ENCODE measurements at regions not wholly inside any gene's neighbourhood (a gene's known extent, or its start where the extent isn't known, plus 50 kb on each side); places are given as distances from the start of the nearest gene placed in this dataset.

- TF ChIP-seq MYBL2 (CRISPR knock-in tag; IDR thresholded peaks at IDR 0.05) (no peak), TEAD1 (CRISPR knock-in tag; IDR thresholded peaks at IDR 0.05) (no peak), RORB (CRISPR knock-in tag; IDR thresholded peaks at IDR 0.05) (no peak), HMGXB4 (CRISPR knock-in tag; IDR thresholded peaks at IDR 0.05) (no peak), ZNF219 (CRISPR knock-in tag; IDR thresholded peaks at IDR 0.05; ENCODE audit: borderline replicate concordance) (no peak), OVOL2 (CRISPR knock-in tag; IDR thresholded peaks at IDR 0.05; ENCODE audit: borderline replicate concordance) (no peak), MXD4 (CRISPR knock-in tag; IDR thresholded peaks at IDR 0.05; ENCODE audit: borderline replicate concordance) (no peak), FOXP1 (CRISPR knock-in tag; IDR thresholded peaks at IDR 0.05; ENCODE audit: borderline replicate concordance) (no peak), ATF6 (CRISPR knock-in tag; IDR thresholded peaks at IDR 0.05) (no peak), AR (CRISPR knock-in tag; IDR thresholded peaks at IDR 0.05) (no peak), USF1 (CRISPR knock-in tag; IDR thresholded peaks at IDR 0.05) (no peak)
- peaks cover 6% of the 10 kb centered on the region for H3K4me1 Mint-ChIP-seq
- no peak for DNase-seq (ENCODE audit: low spot score)
- no peak for ATAC-seq
- POLR2A ChIA-PET = no interaction called here
- H3K27ac Mint-ChIP-seq = no peak overlapping the region
- H3K9me3 Mint-ChIP-seq = peaks cover 4% of the 10 kb centered on the region; the same call in 1 of the 2 replicates
- H3K27me3 Mint-ChIP-seq (ENCODE audit: low read depth) = no peaks in the 10 kb centered on the region
- CTCF ChIA-PET = no interaction called here
- H3K4me3 Mint-ChIP-seq = no peak overlapping the region
- H3K36me3 Mint-ChIP-seq = no peaks in the 10 kb centered on the region
These were observed 495.2 kb upstream of the EPHA6 start for GRCh38 chr3:96319166-96319565.

GRCh38 chr3:96324087-96324486, 490.3 kb upstream of the EPHA6 start:
- H3K9me3 Mint-ChIP-seq = peaks cover 16% of the 10 kb centered on the region
- DNase-seq (ENCODE audit: low spot score) = no peak
- CTCF ChIA-PET = no interaction called here

More at GRCh38 chr3:96324087-96324486, 490.3 kb upstream of the EPHA6 start:
- H3K4me1 Mint-ChIP-seq = peaks cover 6% of the 10 kb centered on the region
- no peak for ATAC-seq
- TF ChIP-seq FOXK1 (CRISPR knock-in tag; IDR thresholded peaks at IDR 0.05) (no peak), KAT7 (CRISPR knock-in tag; IDR thresholded peaks at IDR 0.05; ENCODE audit: borderline replicate concordance) (no peak), MLX (CRISPR knock-in tag; IDR thresholded peaks at IDR 0.05) (no peak), RORB (CRISPR knock-in tag; IDR thresholded peaks at IDR 0.05) (no peak), FOXJ3 (CRISPR knock-in tag; IDR thresholded peaks at IDR 0.05; ENCODE audit: borderline replicate concordance) (no peak), TP53 (CRISPR knock-in tag; IDR thresholded peaks at IDR 0.05) (no peak), ZSCAN18 (CRISPR knock-in tag; IDR thresholded peaks at IDR 0.05) (no peak), USF2 (CRISPR knock-in tag; IDR thresholded peaks at IDR 0.05) (no peak), STAT6 (CRISPR knock-in tag; conservative IDR thresholded peaks at IDR 0.05; ENCODE audit: low read depth) (no peak), ATF2 (CRISPR knock-in tag; IDR thresholded peaks at IDR 0.05; ENCODE audit: borderline replicate concordance, low read depth) (no peak)
- H3K4me3 Mint-ChIP-seq = no peak overlapping the region
- H3K27me3 Mint-ChIP-seq (ENCODE audit: low read depth) = no peaks in the 10 kb centered on the region; the same call in 1 of the 2 replicates
- no peak overlapping the region for H3K27ac Mint-ChIP-seq
- peaks cover 7% of the 10 kb centered on the region; the same call in 1 of the 2 replicates for H3K36me3 Mint-ChIP-seq
- POLR2A ChIA-PET = no interaction called here

Data from WTC11 (cell line).